ENCODE measurements at regions not wholly inside any gene's neighbourhood (a gene's known extent, or its start where the extent isn't known, plus 50 kb on each side); places are given as distances from the start of the nearest gene placed in this dataset.

- CTCF ChIA-PET (ENCODE audit: low intra/inter-chr PET ratio, low total read pairs) = no interaction called here
- Histone ChIP-seq H4K20me1 (ENCODE audit: insufficient read depth, low read length) (no peaks in the 10 kb centered on the region), H3K4me2 (ENCODE audit: low read depth, low read length) (no peak overlapping the region), H3K79me2 (ENCODE audit: insufficient read depth, low read length) (no peaks in the 10 kb centered on the region), H3K9ac (ENCODE audit: insufficient read depth, low read depth, low read length) (no peak overlapping the region), H3K4me1 (ENCODE audit: insufficient read depth, low read length) (no peaks in the 10 kb centered on the region), H3K4me3 (replicated peaks in 1 of 3; ENCODE audit: insufficient read depth in 1 of 3, low read depth in 2 of 3, low read length in 3 of 3) (no peak overlapping the region), H3K36me3 (replicated peaks in 1 of 2; ENCODE audit: control insufficient read depth in 1 of 2, insufficient read depth in 2 of 2, low read length in 2 of 2) (no peaks in the 10 kb centered on the region), H3K9me3 (ENCODE audit: low read length) (no peaks in the 10 kb centered on the region), H2AFZ (ENCODE audit: low read length) (no peak overlapping the region), H3K27me3 (ENCODE audit: control insufficient read depth in 1 of 2, insufficient read depth in 2 of 2, low read length in 2 of 2) (peaks cover 0 to 10% of the 10 kb centered on the region in 2 experiments; a peak in 3 of 5 replicates), H3K27ac (ENCODE audit: extremely low read length, insufficient read depth, low read length) (no peak overlapping the region)
- intact Hi-C loops (cut with micrococcal nuclease; ENCODE audit: unreplicated experiment) (no loop called here), in situ Hi-C loops (cut with HindIII; ENCODE audit: extremely low pct_ligation_motif_present, low pct_unique_long_range_greater_than_20kb) (no loop called here)
- ATAC-seq (no peak), FAIRE-seq (no peak), DNase-seq (ENCODE audit: low spot score) (no peak)
- 63% methylated on average over 3 of the region's 7 CpGs for WGBS (ENCODE audit: low lambda C conversion rate)
- TF ChIP-seq KLF13 (CRISPR knock-in tag; IDR thresholded peaks at IDR 0.05) = no peak
- TF ChIP-seq EZH2 (conservative IDR thresholded peaks at IDR 0.05; ENCODE audit: low read depth, low read length) = no peak
- TF ChIP-seq ZNF775 (CRISPR knock-in tag; IDR thresholded peaks at IDR 0.05; ENCODE audit: borderline replicate concordance) = no peak
- no TSS peak for BruUV-seq (replicated peaks)
- POLR2A ChIA-PET = no interaction called here
Observed at GRCh38 chr1:61585714-61586113, 139.2 kb downstream of the TM2D1 start.

- in situ Hi-C loops (cut with HindIII; ENCODE audit: extremely low pct_ligation_motif_present, low pct_unique_long_range_greater_than_20kb) = no loop called here
- POLR2A ChIA-PET = no interaction called here
- no peak overlapping the region for H3K27ac ChIP-seq (ENCODE audit: extremely low read length, insufficient read depth, low read length)
- H3K4me2 ChIP-seq (ENCODE audit: low read depth, low read length) = no peak overlapping the region
- no peaks in the 10 kb centered on the region for H4K20me1 ChIP-seq (ENCODE audit: insufficient read depth, low read length)
- BruUV-seq (replicated peaks) = no TSS peak
- H3K9me3 ChIP-seq (ENCODE audit: low read length) = no peaks in the 10 kb centered on the region
- no peak for FAIRE-seq
- ATAC-seq = no peak
- H2AFZ ChIP-seq (ENCODE audit: low read length) = no peak overlapping the region
- intact Hi-C loops (cut with micrococcal nuclease; ENCODE audit: unreplicated experiment) = no loop called here
- TF ChIP-seq ZNF678 (CRISPR knock-in tag; IDR thresholded peaks at IDR 0.05) = no peak
- no peak for TF ChIP-seq MLX (CRISPR knock-in tag; IDR thresholded peaks at IDR 0.05)
- no peak for TF ChIP-seq JUN (CRISPR knock-in tag; IDR thresholded peaks at IDR 0.05)
- no peak for TF ChIP-seq NR2C2 (CRISPR knock-in tag; IDR thresholded peaks at IDR 0.05; ENCODE audit: borderline replicate concordance)
- TF ChIP-seq KDM4B (CRISPR knock-in tag; IDR thresholded peaks at IDR 0.05) = no peak
- TF ChIP-seq CREM (IDR thresholded peaks at IDR 0.05) = no peak
- no peak for TF ChIP-seq CREM (CRISPR knock-in tag; IDR thresholded peaks at IDR 0.05)
- no peak for TF ChIP-seq ZNF207 (IDR thresholded peaks at IDR 0.05; ENCODE audit: borderline replicate concordance)
- TF ChIP-seq ZNF549 (CRISPR knock-in tag; IDR thresholded peaks at IDR 0.05) = no peak
- TF ChIP-seq DZIP1 (CRISPR knock-in tag; IDR thresholded peaks at IDR 0.05) = no peak
- TF ChIP-seq NFYC (CRISPR knock-in tag; IDR thresholded peaks at IDR 0.05) = no peak
- TF ChIP-seq DRAP1 (CRISPR knock-in tag; IDR thresholded peaks at IDR 0.05) = no peak
- TF ChIP-seq RAD21 (CRISPR knock-in tag; IDR thresholded peaks at IDR 0.05) = no peak
- TF ChIP-seq SMARCC2 (IDR thresholded peaks at IDR 0.05) = no peak
- TF ChIP-seq JUNB (CRISPR knock-in tag; IDR thresholded peaks at IDR 0.05; ENCODE audit: borderline replicate concordance) = no peak
- no peak for TF ChIP-seq DPF2 (CRISPR knock-in tag; IDR thresholded peaks at IDR 0.05; ENCODE audit: borderline replicate concordance, low read depth)
- 6% methylated on average over 2 of the region's 2 CpGs for WGBS (ENCODE audit: low lambda C conversion rate)
- no peaks in the 10 kb centered on the region for H3K79me2 ChIP-seq (ENCODE audit: insufficient read depth, low read length)
- H3K27me3 ChIP-seq (ENCODE audit: control insufficient read depth in 1 of 2, insufficient read depth in 2 of 2, low read length in 2 of 2) = peaks cover 0 to 15% of the 10 kb centered on the region in 2 experiments; a peak in 3 of 5 replicates
- no peak for DNase-seq (ENCODE audit: low spot score)
- no peaks in the 10 kb centered on the region for H3K4me1 ChIP-seq (ENCODE audit: insufficient read depth, low read length)
- CTCF ChIA-PET (ENCODE audit: low intra/inter-chr PET ratio, low total read pairs) = no interaction called here
- H3K4me3 ChIP-seq (replicated peaks in 1 of 3; ENCODE audit: insufficient read depth in 1 of 3, low read depth in 2 of 3, low read length in 3 of 3) = no peak overlapping the region
- no peak overlapping the region for H3K9ac ChIP-seq (ENCODE audit: insufficient read depth, low read depth, low read length)
- no peaks in the 10 kb centered on the region for H3K36me3 ChIP-seq (replicated peaks in 1 of 2; ENCODE audit: control insufficient read depth in 1 of 2, insufficient read depth in 2 of 2, low read length in 2 of 2)
Observed at GRCh38 chr1:61583703-61584102, 141.2 kb downstream of the TM2D1 start.

Measured in HepG2 (cell line).